Calu3 (cell line): ENCODE measurements at regions not wholly inside any gene's neighbourhood (a gene's known extent, or its start where the extent isn't known, plus 50 kb on each side); places are given as distances from the start of the nearest gene placed in this dataset.

Experiments used
- BruUV-seq: library from RNA; stranded (reverse); fragments of 400-500 nt; replicated peaks from 2 replicates; lab custom pipeline; 2021; lab: Mats Ljungman, UMichigan
- CTCF ChIA-PET: fragments of 300-600 bp; sonication (Branson Sonifier 250); formaldehyde crosslinking; loops from one replicate; lab custom pipeline; 2022; ENCODE audit warnings: antibody characterized with exemption; lab: Charles Lee
- DNase-seq: peaks from one replicate; pipeline ENCODE4 v3.0.0; 2022
- H3K27ac Mint-ChIP-seq: one replicate; pipeline ENCODE4 v1.8.0; 2022; ENCODE audit warnings: mixed read lengths; ENCODE audit not compliant: unreplicated experiment
- H3K27me3 Mint-ChIP-seq: one replicate; pipeline ENCODE4 v1.8.0; 2022; ENCODE audit warnings: mixed read lengths; ENCODE audit not compliant: unreplicated experiment
- H3K36me3 Mint-ChIP-seq: one replicate; pipeline ENCODE4 v1.8.0; 2022; ENCODE audit warnings: mild to moderate bottlenecking, moderate library complexity, mixed read lengths; ENCODE audit not compliant: insufficient read depth, unreplicated experiment
- H3K4me1 Mint-ChIP-seq: one replicate; pipeline ENCODE4 v1.8.0; 2022; ENCODE audit warnings: mild to moderate bottlenecking, low read depth, mixed read lengths; ENCODE audit not compliant: unreplicated experiment
- H3K4me3 Mint-ChIP-seq: one replicate; pipeline ENCODE4 v1.8.0; 2022; ENCODE audit warnings: mild to moderate bottlenecking, low read depth, moderate library complexity, mixed read lengths; ENCODE audit not compliant: unreplicated experiment
- H3K9me3 Mint-ChIP-seq: one replicate; pipeline ENCODE4 v1.8.0; 2022; ENCODE audit warnings: low read depth, mixed read lengths; ENCODE audit not compliant: unreplicated experiment
- intact Hi-C: fragments of 100-400 bp; cut with micrococcal nuclease; formaldehyde crosslinking; loops from one replicate; pipeline ENCODE4 v1.10.0; 2022; ENCODE audit not compliant: unreplicated experiment
- TF ChIP-seq, protein P1 (sequence below): fragments of 200-600 bp; IDR thresholded peaks from one replicate; pipeline ENCODE4 v1.8.0; 2022; ENCODE audit warnings: antibody characterized with exemption; ENCODE audit not compliant: unreplicated experiment

DNA sequence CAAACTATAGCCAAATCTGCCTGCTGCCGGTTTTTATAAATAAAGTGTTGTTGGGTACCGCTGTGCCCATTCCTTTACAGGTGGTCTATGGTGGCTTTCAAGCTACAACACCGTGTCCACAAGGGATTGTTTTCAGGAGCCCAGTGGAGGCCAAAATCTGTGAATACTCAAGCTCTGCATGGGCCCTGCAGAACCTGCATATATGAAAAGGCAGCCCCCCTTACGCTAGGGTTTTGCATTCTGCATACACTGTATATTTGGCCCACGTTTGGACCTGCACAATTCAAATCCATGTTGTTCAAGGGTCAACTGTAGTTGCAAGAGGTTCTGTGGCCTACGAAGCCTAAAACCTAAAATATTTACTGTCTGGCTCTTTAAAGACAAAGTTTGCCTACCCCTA is 122.2 kb upstream of the TLE3 start:
- Mint-ChIP-seq H3K4me1 (no peaks in the 10 kb centered on the region), H3K27ac (no peak overlapping the region), H3K9me3 (no peaks in the 10 kb centered on the region), H3K4me3 (no peak overlapping the region), H3K36me3 (no peaks in the 10 kb centered on the region), H3K27me3 (peaks cover 69% of the 10 kb centered on the region)
- intact Hi-C loops = no loop called here
- CTCF ChIA-PET = no interaction called here
- TF ChIP-seq, protein P1, sequence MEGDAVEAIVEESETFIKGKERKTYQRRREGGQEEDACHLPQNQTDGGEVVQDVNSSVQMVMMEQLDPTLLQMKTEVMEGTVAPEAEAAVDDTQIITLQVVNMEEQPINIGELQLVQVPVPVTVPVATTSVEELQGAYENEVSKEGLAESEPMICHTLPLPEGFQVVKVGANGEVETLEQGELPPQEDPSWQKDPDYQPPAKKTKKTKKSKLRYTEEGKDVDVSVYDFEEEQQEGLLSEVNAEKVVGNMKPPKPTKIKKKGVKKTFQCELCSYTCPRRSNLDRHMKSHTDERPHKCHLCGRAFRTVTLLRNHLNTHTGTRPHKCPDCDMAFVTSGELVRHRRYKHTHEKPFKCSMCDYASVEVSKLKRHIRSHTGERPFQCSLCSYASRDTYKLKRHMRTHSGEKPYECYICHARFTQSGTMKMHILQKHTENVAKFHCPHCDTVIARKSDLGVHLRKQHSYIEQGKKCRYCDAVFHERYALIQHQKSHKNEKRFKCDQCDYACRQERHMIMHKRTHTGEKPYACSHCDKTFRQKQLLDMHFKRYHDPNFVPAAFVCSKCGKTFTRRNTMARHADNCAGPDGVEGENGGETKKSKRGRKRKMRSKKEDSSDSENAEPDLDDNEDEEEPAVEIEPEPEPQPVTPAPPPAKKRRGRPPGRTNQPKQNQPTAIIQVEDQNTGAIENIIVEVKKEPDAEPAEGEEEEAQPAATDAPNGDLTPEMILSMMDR = no peak
- DNase-seq = no peak
- no TSS peak for BruUV-seq

DNA sequence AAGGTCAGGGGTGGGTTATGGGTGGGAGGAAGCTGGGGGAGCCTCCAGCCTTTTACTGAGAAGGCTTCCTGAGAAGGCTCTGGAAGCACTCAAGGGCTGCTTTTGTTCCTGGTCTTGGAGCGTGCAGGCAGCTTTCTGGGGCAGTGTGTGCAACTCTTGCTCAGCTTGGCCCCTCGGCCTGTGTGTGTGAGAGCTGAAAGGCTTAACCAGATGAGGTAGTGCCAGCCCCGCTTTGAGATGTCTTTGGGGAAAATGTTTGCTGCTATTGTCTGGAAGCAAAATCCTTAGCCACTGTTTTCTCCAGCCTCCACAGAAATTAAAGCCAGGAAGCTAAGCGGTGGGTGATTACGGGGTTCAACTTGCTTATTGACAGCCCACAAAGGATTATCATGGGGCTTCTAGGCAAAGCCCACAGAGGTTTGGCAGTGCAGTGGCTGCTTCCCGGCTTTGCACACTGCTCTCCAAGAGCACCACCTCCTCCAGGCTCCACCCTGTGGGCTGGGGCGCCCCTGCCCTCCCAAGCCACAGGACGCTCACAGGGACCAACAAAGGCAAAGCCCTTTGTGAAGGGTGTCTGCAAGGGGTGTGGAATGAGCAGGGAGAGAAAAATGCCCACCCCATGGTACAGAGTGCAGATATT is 121.7 kb upstream of the TLE3 start:
- H3K9me3 Mint-ChIP-seq = no peaks in the 10 kb centered on the region
- no peak for DNase-seq
- BruUV-seq = no TSS peak
- CTCF ChIA-PET = no interaction called here
- H3K36me3 Mint-ChIP-seq = no peaks in the 10 kb centered on the region
- H3K4me3 Mint-ChIP-seq = no peak overlapping the region
- H3K4me1 Mint-ChIP-seq = no peaks in the 10 kb centered on the region
- TF ChIP-seq, protein P1 = no peak
- peaks cover 63% of the 10 kb centered on the region for H3K27me3 Mint-ChIP-seq
- intact Hi-C loops = no loop called here
- H3K27ac Mint-ChIP-seq = no peak overlapping the region

DNA sequence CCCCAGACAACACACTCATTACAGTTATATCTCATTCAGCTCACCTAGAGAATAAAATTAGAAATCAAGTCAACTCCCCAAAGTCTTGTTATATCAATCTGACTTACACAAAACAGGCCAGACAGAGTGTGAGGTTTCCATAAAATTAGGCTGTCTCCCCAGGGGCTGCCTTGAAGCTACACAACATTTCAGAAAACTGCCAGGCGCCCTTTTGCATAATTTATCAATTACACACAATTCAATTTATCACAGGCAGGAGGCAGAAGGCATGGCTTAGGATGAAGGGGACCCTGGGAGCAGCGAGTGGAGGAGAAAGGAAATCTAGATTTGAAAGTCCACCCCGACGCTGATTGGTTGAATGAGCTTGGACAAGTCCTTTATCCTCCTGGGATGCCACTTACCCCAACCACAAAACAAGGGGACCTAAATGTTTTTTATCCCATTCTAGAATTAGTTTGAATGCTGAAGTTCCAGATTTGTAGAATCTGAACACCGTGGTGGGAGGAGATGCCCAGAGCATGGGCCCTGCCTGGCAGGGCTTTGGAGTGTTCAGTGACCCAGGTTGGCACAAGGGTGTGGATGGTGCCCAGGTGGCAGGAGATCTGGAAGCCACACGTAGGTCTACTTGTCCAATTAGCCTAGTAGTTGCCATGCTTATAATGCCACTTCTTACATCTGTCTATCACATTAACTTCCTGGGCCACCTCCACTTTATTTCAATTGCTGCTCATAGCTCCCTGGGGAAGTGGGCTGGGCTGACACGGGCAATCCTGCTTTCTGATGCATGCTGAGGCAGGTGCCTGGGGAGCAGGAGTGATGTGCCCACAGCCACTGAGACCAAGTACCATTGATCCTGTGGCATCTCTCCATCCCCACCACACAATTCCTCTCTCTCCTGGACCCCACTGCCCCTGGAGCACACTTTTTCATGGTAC is 119.8 kb upstream of the TLE3 start:
- Mint-ChIP-seq H3K4me3 (no peak overlapping the region), H3K27ac (no peak overlapping the region), H3K4me1 (no peaks in the 10 kb centered on the region), H3K27me3 (peaks cover 53% of the 10 kb centered on the region), H3K36me3 (no peaks in the 10 kb centered on the region), H3K9me3 (no peaks in the 10 kb centered on the region)
- intact Hi-C loops = no loop called here
- no TSS peak for BruUV-seq
- TF ChIP-seq, protein P1 = no peak
- CTCF ChIA-PET = interaction anchor here (0.6 kb wide), 1 partner anchor 437 kb away, joined by 3 read pairs; no protein-coding TSS in a partner anchor
- DNase-seq = no peak

DNA sequence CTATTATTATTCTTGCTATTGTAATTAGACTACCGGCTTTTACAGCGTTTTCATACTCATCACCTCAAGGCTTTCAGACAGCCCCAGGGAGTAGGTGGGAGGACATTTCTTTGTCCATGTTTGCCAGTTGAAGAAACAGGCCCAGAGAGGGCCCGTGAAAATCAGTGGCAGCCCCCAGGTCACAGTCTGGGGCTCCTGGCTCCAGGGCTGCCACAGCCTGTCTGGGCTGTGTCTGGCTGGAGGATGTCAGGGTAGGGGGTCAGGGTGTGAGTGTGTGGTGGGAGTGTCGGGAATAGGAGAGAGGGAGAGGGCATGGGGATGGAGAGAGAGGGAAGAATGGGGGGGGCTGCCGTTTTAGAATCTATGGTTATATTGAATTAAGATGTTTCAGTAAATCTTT is 118.2 kb upstream of the TLE3 start:
- no peak for DNase-seq
- BruUV-seq = no TSS peak
- Mint-ChIP-seq H3K27ac (no peak overlapping the region), H3K27me3 (peaks cover 53% of the 10 kb centered on the region), H3K4me3 (no peak overlapping the region), H3K36me3 (no peaks in the 10 kb centered on the region), H3K9me3 (peaks cover 2% of the 10 kb centered on the region), H3K4me1 (no peaks in the 10 kb centered on the region)
- TF ChIP-seq, protein P1 = no peak
- CTCF ChIA-PET = interaction anchor here (0.6 kb wide), 1 partner anchor 318 kb away, joined by 3 read pairs; no protein-coding TSS in a partner anchor
- intact Hi-C loops = no loop called here
